ENCODE measurements at regions not wholly inside any gene's neighbourhood (a gene's known extent, or its start where the extent isn't known, plus 50 kb on each side); places are given as distances from the start of the nearest gene placed in this dataset.
"Not testable (repeated sequence)": the region's sequence is repeated elsewhere in the genome, so short reads cannot be mapped to it uniquely, and the experiment has no call there.

DNA sequence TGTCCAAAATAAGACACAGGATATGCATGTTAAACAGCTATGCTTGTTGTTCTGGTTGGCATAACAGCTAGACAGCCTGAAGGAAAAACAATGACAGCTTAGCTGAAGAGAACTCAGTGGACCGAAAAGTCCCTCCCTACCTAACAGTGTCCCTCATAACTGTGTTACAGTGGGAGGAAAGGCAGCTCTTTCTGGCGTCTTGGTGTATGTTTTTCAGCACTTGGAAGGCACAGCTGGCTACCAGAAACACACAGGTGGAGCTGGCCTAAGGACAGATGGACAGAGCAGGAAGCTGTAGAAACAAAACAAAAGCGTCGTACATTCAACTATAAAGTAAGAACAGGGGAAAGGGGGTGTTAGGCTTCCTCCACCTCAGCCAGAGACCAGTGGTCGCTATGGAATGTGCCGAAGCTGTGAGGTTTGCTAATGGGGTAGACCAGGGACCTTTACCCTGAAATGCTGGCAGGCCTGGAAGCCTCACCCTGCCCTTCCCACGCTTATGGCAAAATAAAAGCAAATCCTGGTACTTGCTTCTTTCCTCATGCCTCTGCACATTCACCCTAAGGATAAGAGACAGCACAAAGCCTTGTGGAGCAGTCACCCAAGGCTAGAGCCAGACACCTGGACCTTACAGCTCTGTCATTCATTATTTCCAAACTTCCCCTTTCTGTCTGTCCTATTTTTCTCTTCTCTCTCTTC, 103.5 kb upstream of the TRIB2 start:
- FAIRE-seq = no peak

DNA sequence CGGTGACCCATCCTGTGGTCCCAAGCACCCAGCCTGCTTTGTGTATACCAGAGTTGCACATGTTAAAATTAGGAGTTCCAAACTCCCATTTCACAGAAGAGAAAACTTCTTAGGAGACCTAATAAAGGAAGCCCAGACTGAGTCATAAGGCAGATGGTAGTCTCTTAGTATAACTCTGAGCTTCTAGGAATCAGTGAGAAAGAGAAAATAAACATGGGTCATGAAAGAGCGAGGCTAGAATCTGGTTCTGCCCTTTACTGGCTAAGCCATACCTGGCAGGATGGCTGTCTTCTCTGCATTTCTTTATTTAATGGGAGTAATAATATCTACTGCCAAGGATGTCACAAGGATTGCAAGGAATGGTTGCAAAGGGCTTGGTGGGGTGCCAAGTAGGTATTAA, 101.2 kb upstream of the TRIB2 start:
- no peak for FAIRE-seq

DNA sequence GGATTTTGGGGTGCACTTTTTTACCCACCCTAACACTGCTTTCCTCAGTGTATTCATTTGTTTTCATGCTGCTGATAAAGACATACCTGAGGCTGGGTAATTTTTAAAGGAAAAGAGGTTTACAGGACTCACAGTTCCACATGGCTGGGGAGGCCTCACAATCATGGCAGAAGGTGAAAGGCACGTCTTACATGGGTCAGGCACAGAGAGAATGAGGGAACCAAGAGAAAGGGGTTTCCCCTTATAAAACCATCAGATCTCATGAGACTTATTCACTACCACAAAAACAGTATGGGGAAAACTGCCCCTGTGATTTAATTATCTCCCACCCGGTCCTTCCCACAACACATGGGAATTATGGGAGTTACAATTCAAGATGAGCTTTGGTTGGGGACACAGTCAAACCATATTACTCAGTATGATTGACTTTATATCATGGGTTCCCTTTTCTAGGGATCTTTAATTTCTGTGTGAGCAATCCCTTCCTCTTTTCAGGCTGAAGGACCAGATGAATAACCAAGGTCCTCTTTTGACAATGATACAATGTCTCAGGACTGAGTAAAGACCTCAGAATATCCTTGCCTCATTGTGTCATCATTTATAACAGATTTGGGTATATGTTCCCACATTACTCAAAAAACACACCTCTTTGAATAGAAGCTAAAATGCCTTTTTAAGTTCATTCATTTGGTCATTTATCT, 100.1 kb upstream of the TRIB2 start:
- no peak for FAIRE-seq

DNA sequence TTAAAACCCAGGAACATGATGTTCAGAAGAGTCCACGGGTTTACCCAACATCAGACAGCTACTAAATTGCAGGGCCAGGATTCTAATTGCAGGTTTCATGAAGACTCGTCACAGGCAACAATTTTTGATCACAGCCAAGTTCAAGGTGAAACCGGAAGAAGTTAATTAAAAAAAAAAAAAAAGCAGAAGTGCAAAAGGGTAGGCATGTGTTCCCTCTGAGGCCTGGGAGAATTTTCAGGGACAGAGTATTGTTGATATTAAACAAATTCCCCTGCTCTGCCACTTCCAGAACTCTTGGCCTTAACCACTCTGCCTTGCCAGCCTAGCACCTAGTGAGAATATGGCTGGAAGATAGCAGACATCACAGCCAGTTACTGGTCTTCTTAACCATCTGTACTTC, 99.4 kb upstream of the TRIB2 start:
- no peak for FAIRE-seq

DNA sequence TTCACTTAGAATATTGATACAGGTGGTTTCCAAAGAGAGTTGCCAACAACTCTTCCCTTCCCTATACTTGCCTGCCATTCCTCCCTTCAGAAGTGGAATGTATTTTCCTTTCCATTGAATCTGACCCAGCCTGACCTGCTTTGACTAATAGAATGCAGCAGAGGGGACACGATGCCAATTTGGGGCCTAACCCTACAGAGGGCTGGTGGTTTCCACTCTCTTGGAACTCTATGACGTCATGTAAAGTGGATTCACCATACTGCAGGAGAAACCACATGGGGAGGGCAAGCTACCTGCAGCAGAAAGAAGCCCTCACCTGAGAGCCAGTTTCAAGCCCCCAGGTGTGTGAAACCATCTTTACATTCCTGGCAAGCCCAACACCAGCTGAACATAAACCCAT, 98.9 kb upstream of the TRIB2 start:
- FAIRE-seq = no peak

DNA sequence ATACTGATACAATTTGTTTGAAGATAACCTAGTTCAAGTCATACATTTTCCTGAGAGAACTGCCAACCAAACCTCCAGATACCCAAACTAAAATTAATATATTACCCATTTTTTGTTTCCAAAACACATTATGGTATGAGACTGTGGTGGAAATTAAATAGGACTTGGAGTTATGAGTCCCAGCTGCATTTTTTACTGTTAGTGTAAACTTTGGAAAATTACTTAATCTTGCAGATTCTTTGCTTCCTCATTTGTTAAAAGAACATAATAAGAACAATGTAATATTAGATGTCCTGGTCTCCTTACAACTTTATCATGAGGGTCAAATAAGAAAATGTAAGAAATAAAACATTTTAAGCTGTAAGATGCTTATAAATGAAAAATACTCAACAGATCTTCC, 98.2 kb upstream of the TRIB2 start:
- no peak for FAIRE-seq

DNA sequence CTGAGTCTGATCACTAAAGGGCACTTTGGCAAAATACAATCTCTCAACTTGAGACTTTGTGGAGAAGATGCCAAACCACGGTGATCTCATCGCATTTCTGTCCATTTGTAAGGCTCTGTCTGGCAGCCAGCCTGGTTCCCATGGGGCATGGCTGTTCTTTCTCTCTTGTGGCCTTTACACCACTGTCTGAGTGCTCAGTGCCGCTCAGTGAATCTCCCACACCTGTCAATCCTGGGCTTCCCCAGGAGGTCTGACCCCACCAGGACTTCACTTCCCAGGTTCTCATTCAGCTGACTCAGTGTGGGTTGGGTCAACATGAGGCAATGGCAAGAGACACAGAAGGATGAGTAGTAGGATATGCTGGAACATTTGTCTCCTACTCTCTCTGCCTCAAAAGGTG, 96.8 kb upstream of the TRIB2 start:
- FAIRE-seq = no peak

DNA sequence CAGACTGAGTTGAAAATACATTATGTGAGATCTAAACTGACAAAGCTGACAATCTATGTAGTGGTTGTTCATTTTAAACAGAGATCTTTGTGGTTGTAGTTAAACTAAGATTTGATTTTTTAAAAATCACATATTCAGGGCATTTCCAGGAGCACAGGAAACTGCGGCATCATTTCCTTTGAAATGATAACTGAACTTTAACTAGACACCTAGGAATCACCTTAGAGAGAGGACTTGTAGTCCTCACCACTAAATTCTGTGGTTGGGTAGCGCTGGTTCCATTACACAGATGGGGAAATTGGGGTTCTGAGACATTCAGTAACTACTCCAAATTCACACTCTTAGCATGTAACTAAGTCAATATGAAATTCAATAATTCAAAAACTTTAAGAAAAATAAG, 96.0 kb upstream of the TRIB2 start:
- no peak for FAIRE-seq

DNA sequence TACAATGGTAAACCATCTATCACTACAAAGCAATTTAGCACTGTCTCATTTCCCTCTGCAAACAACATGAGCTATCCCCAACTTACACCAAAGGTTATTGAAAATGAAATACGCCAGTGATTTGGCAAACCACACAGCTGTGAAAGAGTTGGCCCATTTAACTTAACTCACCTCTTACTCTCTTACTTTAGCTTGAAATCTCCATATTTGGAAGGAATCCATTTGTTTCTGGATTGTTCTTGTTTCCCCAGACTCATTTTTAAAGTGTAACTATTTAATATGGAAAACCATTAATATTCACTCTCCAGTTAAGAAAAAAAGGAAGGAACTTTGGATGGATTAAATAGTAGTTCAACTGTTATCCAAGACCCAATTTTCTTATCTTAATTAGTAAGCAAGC, 93.7 kb upstream of the TRIB2 start:
- no peak for FAIRE-seq

DNA sequence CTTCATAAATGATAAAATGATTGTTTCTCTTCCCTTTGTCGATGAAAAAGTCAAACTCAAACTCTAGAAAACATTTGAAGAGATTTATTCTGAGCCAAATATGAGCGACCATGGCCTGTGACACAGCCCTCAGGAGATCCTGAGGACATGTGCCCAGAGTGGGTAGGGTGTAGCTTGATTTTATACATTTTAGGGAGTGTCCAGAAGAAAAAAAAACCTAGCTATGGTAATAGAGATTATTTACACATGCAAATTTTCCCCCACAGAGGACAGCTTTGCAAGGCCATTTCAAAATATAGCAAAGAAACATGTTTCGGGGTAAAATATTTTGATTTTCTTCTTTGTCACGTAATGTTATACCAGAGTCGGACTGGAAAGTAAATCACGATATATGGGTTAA, 92.4 kb upstream of the TRIB2 start:
- no peak for FAIRE-seq

DNA sequence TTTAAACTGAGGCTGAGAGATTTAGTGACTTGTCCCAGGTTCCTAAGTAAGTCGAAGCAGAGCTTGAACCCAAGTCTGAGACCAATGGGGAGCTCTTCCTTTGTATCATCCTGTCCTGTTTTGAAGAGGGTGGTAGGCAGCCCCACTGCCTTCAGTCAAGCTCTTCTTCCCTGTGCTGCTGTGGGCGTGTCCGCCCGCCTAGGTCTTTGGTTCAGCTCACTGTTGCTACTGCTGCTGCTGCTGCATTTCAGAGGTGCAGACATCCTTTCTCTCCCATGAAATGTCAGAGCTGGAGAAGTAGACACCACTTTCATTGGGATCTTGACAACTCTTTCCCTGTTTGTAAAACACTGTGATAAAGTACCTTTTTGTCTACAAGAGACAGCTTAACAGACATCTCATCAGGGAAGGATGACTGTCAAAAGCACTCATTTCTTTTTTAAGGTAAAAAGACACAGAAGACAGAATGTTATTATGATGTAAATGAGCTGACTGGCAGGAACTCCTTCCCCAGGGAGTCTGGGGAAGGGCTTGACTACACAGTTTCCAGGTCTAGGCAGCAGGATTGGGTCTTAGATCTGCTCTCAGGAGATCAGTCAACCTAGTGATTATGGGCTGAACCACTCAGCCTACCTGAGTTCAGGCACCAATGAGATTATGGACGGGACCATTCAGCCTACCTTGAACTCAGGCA, 91.7 kb upstream of the TRIB2 start:
- FAIRE-seq = no peak

DNA sequence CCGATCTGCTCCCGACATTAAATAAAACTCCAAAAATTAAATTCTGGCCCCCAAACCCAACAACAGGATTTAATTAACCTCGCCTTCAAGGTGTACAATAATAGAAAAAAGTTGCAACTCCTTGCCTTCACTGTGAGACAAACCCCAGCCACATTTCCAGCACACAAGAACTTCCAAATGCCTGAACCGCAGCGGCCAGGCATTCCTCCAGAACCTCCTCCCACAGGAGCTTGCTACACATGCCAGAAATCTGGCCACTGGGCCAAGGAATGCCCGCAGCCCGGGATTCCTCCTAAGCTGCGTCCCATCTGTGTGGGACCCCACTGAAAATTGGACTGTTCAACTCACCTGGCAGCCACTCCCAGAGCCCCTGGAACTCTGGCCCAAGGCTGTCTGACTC, 88.2 kb upstream of the TRIB2 start:
- not testable (repeated sequence) for FAIRE-seq

DNA sequence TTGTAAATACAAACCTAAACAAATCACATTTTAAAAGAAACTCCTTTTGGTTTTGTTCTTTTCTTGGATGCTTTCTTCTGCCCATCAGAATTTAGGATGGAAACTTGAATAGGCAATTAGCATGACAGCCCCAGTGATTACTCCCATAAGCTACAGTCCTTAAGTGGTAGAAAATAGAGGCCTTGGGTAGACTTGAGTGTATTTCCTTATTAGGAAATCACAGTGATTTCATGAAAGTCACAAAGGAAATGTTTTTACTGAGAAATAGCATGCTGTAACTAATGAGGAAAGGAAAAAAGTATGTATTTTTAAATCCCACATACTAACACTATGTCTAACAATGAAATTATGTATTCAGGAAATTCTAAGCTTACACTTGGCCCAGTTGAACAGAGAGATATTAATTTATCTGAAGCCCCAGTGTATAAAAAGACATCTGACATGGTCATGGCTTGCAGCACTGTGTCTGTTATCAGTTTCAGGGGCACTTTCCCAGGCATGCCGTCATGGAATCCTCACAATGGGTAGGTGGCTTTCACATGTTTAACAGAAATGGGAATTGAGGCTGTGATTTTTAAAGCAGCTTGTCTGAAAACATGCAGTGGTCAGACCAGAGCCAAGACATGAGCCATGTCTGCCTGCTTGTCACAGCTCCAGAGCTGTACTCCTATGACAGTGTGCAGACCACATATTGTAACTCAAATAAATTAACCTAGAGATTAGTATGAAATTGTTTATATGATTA, 79.7 kb upstream of the TRIB2 start:
- no peak for FAIRE-seq

DNA sequence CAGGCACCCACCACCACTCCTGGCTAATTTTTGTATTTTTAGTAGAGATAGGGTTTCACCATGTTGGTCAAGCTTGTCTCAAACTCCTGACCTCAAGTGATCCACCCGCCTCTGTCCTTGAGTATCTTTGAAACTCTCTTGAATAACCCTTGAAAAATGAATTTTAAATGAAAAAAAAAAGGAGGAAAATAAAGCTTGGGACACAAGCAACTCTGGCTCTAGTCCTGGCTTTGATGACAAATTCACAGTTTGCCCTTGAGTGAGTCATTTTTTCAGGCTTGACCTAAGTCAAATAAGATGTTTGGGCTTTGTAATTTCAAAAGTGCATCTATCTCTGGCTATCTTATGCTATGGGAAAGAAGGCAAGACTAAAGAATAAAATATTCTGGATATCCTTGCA, 79.0 kb upstream of the TRIB2 start:
- no peak for FAIRE-seq

DNA sequence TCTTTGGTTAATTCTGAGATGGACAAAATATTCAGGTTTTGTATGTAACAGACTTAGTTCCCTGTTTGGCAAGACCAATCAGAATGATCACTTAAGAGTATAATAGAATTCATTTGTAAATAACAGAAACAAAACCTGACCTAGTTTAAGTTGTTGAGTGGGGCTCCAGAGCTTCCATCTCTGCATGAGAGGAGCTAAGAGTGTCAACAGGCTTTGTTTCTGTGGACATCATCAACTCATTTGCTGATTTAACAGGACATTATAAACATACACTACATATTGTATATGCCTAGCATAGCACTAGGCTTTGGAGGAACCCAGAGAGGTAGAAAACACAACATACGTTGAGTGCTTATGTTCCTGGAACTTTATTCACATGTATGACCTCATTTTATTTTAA, 75.3 kb upstream of the TRIB2 start:
- FAIRE-seq = no peak

DNA sequence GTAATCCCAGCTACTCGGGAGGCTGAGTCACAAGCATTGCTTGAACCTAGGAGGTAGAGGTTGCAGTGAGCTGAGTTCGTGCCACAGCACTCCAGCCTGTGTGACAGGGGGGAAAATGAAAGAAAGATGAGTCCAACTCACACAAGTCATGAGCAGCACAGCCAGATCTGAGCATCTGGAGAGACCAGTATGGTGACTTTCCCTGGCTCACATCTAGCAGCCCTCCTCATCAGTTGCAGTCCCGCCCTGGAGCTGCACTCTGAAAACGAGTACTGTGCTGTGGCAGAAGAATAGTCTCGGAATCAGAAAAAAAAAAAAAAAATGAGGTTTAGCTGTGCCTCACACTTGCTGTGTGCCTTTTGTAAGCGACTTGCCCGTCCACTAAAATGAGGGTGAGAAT, 74.4 kb upstream of the TRIB2 start:
- no peak for FAIRE-seq

DNA sequence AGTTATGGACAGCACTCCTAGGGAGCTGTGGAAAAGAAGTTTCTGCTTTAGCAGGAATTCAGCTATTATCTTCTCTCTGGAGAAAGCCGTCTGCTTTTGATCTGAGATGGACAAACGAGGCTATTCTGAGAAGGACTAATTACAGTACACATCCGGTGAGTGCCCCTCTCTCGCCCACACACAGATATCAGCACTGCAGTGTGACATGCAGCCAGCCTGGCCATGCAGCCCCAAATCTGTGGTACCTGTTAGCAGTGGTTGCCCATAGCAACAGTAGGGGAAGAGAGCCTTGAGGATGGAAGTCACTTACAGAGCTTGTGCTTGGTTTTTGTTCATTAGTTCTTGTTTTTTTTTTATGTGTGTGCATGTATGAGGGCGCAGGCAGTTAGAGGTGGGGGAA, 73.9 kb upstream of the TRIB2 start:
- FAIRE-seq = no peak

DNA sequence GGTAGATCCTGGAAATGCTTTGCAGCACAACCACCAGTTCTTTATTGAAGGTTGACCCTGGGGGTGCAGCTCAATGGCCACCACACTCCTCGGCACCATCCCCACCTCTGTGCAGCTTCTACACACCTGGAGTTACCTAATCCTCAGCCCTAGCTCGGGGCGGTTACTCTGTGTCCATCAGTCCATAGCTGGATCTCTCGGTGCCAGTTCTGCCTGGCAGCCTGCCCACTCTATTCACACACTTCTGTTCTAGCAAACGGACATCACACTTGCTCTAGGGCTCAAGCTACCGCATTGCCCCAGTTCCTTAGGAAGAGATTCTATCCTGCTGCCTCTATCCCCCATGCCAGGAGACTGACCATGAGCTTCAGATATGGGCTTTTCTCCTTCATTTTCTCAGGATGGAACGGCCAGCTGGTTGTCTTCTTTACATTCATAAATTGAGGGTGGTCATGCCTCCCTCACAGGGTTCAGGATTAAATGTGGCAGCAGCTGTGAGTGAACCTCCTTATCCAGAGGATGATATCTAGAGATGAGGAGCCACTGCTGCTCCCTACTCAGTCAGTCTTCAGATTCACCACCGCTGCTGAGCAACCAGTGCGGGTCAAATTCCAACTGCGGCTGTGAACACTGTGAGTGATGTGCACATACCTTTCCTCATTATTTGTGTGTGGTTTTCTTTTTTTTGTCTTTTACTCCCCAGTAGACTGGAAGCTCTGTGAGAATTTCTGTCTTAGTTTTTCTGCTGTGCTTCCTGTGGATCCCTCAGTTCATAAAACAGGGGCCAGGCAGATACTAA, 66.9 kb upstream of the TRIB2 start:
- no peak for FAIRE-seq

DNA sequence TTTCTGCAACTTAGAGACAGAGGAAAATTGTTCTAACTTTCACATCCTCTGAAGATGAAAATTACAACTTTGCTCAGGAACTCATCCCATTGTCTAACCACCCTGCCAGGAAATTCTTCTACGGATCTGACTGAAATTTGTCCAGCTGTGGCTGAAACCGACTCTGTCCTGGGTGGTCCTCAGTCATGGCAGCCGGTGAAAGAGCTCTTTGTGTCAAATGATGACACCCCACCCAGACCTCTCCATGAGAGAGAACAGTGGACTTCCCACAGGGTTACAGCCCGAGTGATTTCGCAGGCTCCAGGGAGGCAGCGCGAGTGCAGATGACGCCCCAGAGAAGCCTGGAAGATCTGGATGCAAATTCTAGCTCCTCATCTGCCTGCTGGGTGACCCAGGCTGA, 65.1 kb upstream of the TRIB2 start:
- no peak for FAIRE-seq

DNA sequence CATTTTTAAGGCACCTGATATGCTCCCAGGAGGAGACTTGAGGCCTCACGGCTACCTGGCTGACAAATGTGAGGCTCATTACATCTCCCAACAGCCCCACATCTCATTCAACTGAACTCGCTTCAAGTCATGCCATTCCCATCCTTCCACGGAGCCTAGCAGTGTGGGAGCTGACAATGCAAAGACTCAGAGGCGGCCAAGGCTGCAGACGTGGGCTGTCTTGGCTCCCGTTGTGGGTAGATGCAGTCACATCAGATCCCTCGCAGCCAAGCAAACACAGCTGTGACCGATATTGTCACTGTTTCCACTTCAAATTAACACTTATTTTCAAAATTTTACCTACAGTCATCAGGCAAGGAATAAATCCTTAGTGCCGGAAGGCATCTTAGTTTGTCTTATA, 64.0 kb upstream of the TRIB2 start:
- no peak for FAIRE-seq

DNA sequence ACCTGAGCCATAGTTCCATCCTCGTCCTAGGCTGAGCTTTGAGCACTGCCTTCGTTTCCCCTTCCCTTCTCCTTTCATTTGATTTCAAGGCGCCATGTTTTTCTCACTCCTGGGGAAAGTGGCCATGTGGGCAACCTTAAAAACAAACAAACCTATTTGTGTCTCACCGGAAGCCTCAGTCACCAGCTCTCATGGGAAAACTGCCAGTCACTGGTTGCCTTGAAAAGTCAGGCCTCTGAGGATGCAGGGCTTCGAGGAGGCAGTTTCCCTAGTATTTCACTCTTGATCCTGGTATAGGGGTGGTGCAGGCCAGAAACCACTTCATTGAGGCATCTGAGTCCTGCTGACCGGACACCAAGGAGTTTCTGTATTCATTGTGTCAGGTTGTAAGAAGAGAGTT, 59.2 kb upstream of the TRIB2 start:
- FAIRE-seq = no peak

DNA sequence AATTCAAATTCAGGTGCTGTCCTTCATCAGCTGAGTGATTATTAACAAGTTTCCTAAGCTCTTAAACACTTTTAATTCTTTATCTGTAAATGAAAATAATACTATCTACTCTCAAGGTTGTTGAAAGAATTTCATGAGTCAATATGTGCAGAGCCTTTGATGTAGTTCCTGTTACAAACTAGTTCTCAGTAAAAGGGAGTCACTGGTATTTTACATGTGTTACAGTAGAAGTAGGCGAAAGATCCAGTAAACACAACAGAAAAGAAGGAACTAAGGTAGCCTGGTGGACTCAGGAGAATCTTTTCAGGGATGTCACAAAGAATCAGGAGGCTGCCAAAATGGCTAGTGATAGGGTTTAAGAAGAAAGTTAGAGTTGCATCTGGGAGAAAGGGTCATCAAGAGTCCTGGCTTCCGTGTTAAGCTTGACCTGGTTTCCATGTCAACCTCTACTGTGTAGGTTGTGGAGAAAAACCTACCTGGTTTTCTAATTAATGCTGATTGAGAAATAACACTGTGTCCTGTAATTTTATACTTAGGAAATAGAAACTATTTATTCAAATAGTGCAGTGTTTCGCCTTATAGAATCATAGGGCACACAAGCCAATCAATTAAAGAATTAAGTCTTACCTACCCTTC, 58.3 kb upstream of the TRIB2 start:
- no peak for FAIRE-seq
